H7 (cell line): ENCODE measurements at regions not wholly inside any gene's neighbourhood (a gene's known extent, or its start where the extent isn't known, plus 50 kb on each side); places are given as distances from the start of the nearest gene placed in this dataset.
"Not testable (repeated sequence)": the region's sequence is repeated elsewhere in the genome, so short reads cannot be mapped to it uniquely, and the experiment has no call there.

Experiments used
- DNase-seq: peaks from one replicate; pipeline ENCODE4 v3.0.0; 2012
- H3K27me3 ChIP-seq: 2 replicates; pipeline ENCODE4 v1.6.0; 2011; ENCODE audit warnings: mild to moderate bottlenecking, low read length; ENCODE audit not compliant: control insufficient read depth, insufficient read depth
- H3K36me3 ChIP-seq: replicated peaks from 2 replicates; pipeline ENCODE4 v1.5.1; 2011; ENCODE audit warnings: low read length; ENCODE audit not compliant: control insufficient read depth, insufficient read depth
- H3K4me3 ChIP-seq: 2 replicates; pipeline ENCODE4 v1.5.1; 2011; ENCODE audit warnings: low read depth, mild to moderate bottlenecking, control low read depth, low read length, moderate library complexity; ENCODE audit not compliant: insufficient read depth

- no peak for DNase-seq
- no peaks in the 10 kb centered on the region for H3K36me3 ChIP-seq
Observed at GRCh38 chr2:59774821-59775433, 778.5 kb downstream of the BCL11A start.

DNA sequence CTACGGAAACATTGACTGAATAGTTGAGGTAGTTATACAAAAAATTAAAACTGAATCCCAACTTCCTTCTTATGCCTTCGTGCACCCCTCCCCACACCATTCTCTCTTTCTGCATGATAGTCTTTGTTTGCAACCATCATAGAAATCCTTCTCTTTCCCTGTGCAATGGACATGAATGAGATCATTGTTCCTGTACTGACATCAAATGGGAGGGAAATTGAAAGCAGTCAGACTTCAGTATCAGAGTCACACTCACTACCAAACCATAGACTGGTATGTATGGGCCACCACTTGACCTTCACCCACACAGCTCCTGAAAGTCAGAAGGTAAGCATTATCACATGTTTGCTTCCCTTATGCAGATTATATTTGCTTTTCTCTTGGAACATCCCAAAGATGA is 782.8 kb downstream of the BCL11A start:
- no peaks in the 10 kb centered on the region for H3K36me3 ChIP-seq
- DNase-seq = no peak
- H3K27me3 ChIP-seq = no peaks in the 10 kb centered on the region
- no peak overlapping the region for H3K4me3 ChIP-seq

More at GRCh38 chr2:59774821-59775433, 778.5 kb downstream of the BCL11A start:
- Histone ChIP-seq H3K27me3 (no peaks in the 10 kb centered on the region), H3K4me3 (no peak overlapping the region)

DNA sequence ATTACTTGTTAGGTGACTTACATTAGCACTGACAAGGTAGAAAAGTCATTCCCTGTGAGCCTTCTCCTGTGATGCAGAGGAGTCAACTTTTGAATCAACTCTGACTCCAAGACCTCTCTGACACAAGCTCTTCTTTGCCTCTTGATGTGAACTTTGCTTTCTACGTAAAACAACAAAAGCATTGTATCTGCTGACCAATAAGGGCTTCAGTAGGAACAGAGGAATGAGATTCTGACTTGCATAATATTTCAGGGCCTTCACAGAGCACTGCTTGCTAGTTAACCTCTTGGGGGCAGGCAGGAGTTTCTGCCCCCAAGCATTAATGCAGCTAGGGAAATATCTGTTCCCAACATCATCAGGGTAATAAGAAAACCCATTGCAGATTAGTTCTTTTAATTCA is 791.5 kb downstream of the BCL11A start:
- H3K36me3 ChIP-seq = no peaks in the 10 kb centered on the region
- DNase-seq = no peak
- no peak overlapping the region for H3K4me3 ChIP-seq
- H3K27me3 ChIP-seq = no peaks in the 10 kb centered on the region

GRCh38 chr2:59756150-59756549 is 797.3 kb downstream of the BCL11A start:
- no peaks in the 10 kb centered on the region for H3K27me3 ChIP-seq
- no peak overlapping the region for H3K4me3 ChIP-seq
- H3K36me3 ChIP-seq = no peaks in the 10 kb centered on the region
- DNase-seq = no peak

DNA sequence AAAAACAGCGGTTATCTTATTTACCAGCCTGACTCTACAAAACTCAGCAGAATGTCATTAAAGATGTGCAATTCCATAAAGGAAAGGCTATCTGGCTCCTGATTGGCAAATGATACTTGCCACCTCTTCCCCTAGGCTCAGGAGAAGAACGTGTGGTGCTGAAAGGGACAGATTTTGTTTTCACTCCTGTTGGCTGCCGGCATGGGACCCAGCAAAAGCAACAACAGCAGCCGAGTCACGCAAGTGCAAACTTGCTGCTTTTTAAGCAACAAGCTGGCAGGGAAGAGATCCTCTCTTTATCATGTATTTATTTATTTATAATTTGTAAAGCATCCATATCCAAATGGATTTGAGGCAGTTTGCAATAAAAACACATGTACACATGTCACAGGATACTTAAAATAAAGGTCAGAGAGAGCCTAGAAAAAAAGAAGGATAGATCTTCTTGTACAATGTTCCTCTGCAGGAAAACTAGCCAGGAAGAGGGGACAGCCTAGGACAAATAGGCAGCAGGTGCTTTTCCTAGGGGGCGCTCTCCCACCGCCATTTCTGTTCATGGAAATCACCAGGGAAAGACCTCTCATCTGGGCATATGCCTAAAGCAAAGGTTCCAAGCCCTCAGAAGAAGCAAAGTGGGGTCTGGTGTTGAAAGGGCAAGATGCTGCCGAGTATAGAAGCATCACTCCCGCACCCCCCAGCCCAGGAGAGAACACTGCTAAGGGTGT is 799.3 kb downstream of the BCL11A start:
- H3K4me3 ChIP-seq = no peak overlapping the region
- DNase-seq = peak; percentile 21

GRCh38 chr2:59752512-59752911 is 800.9 kb downstream of the BCL11A start:
- Histone ChIP-seq H3K36me3 (no peaks in the 10 kb centered on the region), H3K27me3 (no peaks in the 10 kb centered on the region), H3K4me3 (no peak overlapping the region)
- DNase-seq = no peak

More for the DNA sequence above, 799.3 kb downstream of the BCL11A start:
- H3K27me3 ChIP-seq = no peaks in the 10 kb centered on the region
- H3K36me3 ChIP-seq = no peaks in the 10 kb centered on the region

DNA sequence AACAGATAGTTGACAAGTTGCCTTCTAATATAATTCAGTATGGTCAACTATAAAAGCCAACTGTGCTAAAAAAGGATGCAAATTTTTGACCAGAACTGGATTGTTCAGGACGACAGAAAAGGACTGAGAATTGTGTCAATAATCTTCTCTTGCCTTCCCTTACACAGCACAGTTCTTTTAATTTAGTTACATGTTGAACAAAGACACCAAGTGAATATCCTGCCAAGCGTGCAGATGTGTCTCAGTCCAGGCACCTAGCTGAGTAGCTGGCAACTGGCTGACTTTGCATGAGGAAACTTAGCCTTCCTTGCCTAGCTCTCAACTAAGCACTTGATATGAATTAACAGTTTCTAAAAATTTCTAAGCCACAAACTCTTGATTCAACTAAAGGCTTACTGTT is 801.4 kb downstream of the BCL11A start:
- Histone ChIP-seq H3K4me3 (no peak overlapping the region), H3K27me3 (no peaks in the 10 kb centered on the region), H3K36me3 (no peaks in the 10 kb centered on the region)
- no peak for DNase-seq

DNA sequence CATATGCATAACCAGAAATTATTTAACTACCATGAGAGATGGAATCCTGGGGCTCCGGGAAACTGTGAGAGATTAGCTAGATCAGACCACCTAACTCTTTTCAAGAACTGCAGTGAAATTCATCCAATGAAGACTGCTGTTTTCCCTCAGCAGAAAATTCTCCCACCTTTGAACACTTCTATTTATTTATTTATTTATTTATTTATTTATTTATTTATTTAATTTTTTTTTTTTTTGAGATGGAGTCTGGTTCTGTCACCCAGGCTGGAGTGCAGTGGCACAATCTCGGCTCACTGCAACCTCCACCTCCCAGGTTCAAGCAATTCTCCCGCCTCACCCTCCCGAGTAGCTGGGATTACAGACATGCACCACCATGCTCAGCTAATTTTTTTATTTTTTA is 802.2 kb downstream of the BCL11A start:
- DNase-seq, H3K4me3 ChIP-seq, H3K36me3 ChIP-seq, H3K27me3 ChIP-seq: not testable (repeated sequence)

- DNase-seq = no peak
- no peak overlapping the region for H3K4me3 ChIP-seq
- H3K27me3 ChIP-seq = no peaks in the 10 kb centered on the region
- no peaks in the 10 kb centered on the region for H3K36me3 ChIP-seq
Observed at GRCh38 chr2:59746291-59746690, 807.2 kb downstream of the BCL11A start.

GRCh38 chr2:59745085-59745484 is 808.4 kb downstream of the BCL11A start:
- H3K4me3 ChIP-seq = no peak overlapping the region
- H3K36me3 ChIP-seq = no peaks in the 10 kb centered on the region
- no peaks in the 10 kb centered on the region for H3K27me3 ChIP-seq
- DNase-seq = no peak

DNA sequence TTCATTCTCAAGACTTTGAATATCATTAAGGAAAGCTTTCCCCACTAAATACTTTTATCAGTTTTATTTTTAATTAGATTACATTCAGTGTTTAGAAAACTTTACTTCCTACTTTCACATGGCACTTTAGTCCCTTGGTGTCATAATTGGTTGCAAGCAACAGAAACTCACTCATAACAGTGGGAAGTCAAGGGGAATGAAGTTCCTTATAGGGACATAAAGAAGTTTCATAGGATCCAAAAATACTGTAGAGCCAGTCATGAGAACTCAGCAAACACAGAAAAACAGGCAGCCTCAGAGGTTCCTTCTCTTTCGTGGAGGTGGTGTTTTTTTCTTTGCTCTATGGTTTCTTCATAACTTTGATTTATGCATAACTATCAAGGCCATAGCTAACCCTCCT is 809.0 kb downstream of the BCL11A start:
- no peak for DNase-seq
- no peaks in the 10 kb centered on the region for H3K36me3 ChIP-seq
- no peaks in the 10 kb centered on the region for H3K27me3 ChIP-seq
- H3K4me3 ChIP-seq = no peak overlapping the region

- no peak for DNase-seq
- Histone ChIP-seq H3K4me3 (no peak overlapping the region), H3K36me3 (no peaks in the 10 kb centered on the region), H3K27me3 (no peaks in the 10 kb centered on the region)
Observed at GRCh38 chr2:59741840-59742239, 811.6 kb downstream of the BCL11A start.

DNA sequence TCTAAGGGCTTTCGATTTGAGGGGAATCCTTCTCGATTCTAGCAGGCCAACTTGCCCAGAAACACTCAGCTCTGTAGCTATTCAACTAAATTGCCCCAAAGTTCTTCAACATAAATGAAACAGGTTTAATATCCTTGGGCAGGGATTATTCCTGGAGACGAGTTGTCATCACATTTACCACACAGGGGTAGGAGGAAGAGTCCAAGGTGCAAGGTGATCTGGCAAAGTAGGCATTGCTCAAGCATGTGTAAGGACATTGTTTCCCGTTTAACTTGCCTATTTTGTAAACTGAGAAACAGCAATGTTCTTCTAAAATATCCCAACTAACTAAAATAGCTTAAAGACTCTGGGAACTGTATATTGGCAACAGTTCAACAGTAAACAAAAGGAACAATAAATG is 814.3 kb downstream of the BCL11A start:
- H3K36me3 ChIP-seq = no peaks in the 10 kb centered on the region

GRCh38 chr2:59737299-59737698 is 816.2 kb downstream of the BCL11A start:
- Histone ChIP-seq H3K4me3 (no peak overlapping the region), H3K27me3 (no peaks in the 10 kb centered on the region), H3K36me3 (no peaks in the 10 kb centered on the region)
- no peak for DNase-seq

More for the DNA sequence above, 814.3 kb downstream of the BCL11A start:
- Histone ChIP-seq H3K27me3 (no peaks in the 10 kb centered on the region), H3K4me3 (no peak overlapping the region)
- no peak for DNase-seq

GRCh38 chr2:59734743-59735142 is 818.7 kb downstream of the BCL11A start:
- H3K4me3 ChIP-seq = no peak overlapping the region
- no peak for DNase-seq
- no peaks in the 10 kb centered on the region for H3K27me3 ChIP-seq
- no peaks in the 10 kb centered on the region for H3K36me3 ChIP-seq
